ENCODE measurements at regions not wholly inside any gene's neighbourhood (a gene's known extent, or its start where the extent isn't known, plus 50 kb on each side); places are given as distances from the start of the nearest gene placed in this dataset.

DNA sequence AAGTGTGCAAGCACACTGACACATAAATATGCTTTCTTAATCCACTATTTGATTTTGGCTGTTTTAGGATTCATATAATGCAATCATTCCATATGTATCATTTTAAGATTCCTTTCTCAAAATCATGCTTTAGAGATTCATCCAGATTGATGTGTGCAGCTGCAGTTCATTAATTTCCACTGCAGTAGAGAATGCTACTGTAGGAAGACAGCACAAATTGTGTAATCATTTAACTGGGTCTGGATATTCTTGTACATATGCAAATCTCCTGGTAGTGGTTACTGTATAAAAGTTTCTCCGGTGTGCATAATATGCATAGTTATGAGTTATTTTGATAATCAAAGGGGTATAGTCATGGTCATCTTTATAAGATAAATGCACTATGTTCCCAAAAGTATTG, 502.5 kb upstream of the ACVR2A start:
- TF ChIP-seq, protein P1, sequence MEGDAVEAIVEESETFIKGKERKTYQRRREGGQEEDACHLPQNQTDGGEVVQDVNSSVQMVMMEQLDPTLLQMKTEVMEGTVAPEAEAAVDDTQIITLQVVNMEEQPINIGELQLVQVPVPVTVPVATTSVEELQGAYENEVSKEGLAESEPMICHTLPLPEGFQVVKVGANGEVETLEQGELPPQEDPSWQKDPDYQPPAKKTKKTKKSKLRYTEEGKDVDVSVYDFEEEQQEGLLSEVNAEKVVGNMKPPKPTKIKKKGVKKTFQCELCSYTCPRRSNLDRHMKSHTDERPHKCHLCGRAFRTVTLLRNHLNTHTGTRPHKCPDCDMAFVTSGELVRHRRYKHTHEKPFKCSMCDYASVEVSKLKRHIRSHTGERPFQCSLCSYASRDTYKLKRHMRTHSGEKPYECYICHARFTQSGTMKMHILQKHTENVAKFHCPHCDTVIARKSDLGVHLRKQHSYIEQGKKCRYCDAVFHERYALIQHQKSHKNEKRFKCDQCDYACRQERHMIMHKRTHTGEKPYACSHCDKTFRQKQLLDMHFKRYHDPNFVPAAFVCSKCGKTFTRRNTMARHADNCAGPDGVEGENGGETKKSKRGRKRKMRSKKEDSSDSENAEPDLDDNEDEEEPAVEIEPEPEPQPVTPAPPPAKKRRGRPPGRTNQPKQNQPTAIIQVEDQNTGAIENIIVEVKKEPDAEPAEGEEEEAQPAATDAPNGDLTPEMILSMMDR (IDR thresholded peaks at IDR 0.05), result no peak
- TF ChIP-seq POLR2A (IDR thresholded peaks at IDR 0.05), result no peak

All from uterus (tissue), 2 donors.